ENCODE measurements at regions not wholly inside any gene's neighbourhood (a gene's known extent, or its start where the extent isn't known, plus 50 kb on each side); places are given as distances from the start of the nearest gene placed in this dataset.
"Not testable (repeated sequence)": the region's sequence is repeated elsewhere in the genome, so short reads cannot be mapped to it uniquely, and the experiment has no call there.

- Histone ChIP-seq H3K4me1 (ENCODE audit: control insufficient read depth, insufficient read depth, low read length) (peaks cover 10% of the 10 kb centered on the region), H3K9ac (ENCODE audit: low read depth, low read length) (no peak overlapping the region), H3K36me3 (ENCODE audit: insufficient read depth, low read length) (no peaks in the 10 kb centered on the region), H3K9me3 (replicated peaks; ENCODE audit: low read length) (no peaks in the 10 kb centered on the region), H3K27me3 (ENCODE audit: control insufficient read depth, insufficient read depth, low read length) (no peaks in the 10 kb centered on the region), H3K4me2 (ENCODE audit: low read length) (no peak overlapping the region), H3K4me3 (ENCODE audit: low read length) (no peak overlapping the region)
Measured at GRCh38 chr12:19755136-19755535, 315.8 kb downstream of the AEBP2 start.

GRCh38 chr12:19757317-19757877, 318.1 kb downstream of the AEBP2 start:
- H3K36me3 ChIP-seq (ENCODE audit: insufficient read depth, low read length) = no peaks in the 10 kb centered on the region
- no peaks in the 10 kb centered on the region for H3K9me3 ChIP-seq (replicated peaks; ENCODE audit: low read length)
- peaks cover 10% of the 10 kb centered on the region for H3K4me1 ChIP-seq (ENCODE audit: control insufficient read depth, insufficient read depth, low read length)

GRCh38 chr12:19759227-19759626, 319.9 kb downstream of the AEBP2 start:
- H3K4me1 ChIP-seq (ENCODE audit: control insufficient read depth, insufficient read depth, low read length) = peaks cover 10% of the 10 kb centered on the region
- H3K27me3 ChIP-seq (ENCODE audit: control insufficient read depth, insufficient read depth, low read length) = no peaks in the 10 kb centered on the region
- H3K9ac ChIP-seq (ENCODE audit: low read depth, low read length) = no peak overlapping the region
- no peak overlapping the region for H3K4me3 ChIP-seq (ENCODE audit: low read length)
- H3K36me3 ChIP-seq (ENCODE audit: insufficient read depth, low read length) = no peaks in the 10 kb centered on the region
- H3K4me2 ChIP-seq (ENCODE audit: low read length) = peak overlapping the region; percentile 3
- no peaks in the 10 kb centered on the region for H3K9me3 ChIP-seq (replicated peaks; ENCODE audit: low read length)

More at GRCh38 chr12:19757317-19757877, 318.1 kb downstream of the AEBP2 start:
- Histone ChIP-seq H3K4me2 (ENCODE audit: low read length) (no peak overlapping the region), H3K9ac (ENCODE audit: low read depth, low read length) (no peak overlapping the region), H3K4me3 (ENCODE audit: low read length) (no peak overlapping the region), H3K27me3 (ENCODE audit: control insufficient read depth, insufficient read depth, low read length) (no peaks in the 10 kb centered on the region)

- H3K9ac ChIP-seq (ENCODE audit: low read depth, low read length) = no peak overlapping the region
- no peak overlapping the region for H3K4me2 ChIP-seq (ENCODE audit: low read length)
- H3K9me3 ChIP-seq (replicated peaks; ENCODE audit: low read length) = no peaks in the 10 kb centered on the region
- no peaks in the 10 kb centered on the region for H3K36me3 ChIP-seq (ENCODE audit: insufficient read depth, low read length)
- H3K4me3 ChIP-seq (ENCODE audit: low read length) = no peak overlapping the region
- H3K27me3 ChIP-seq (ENCODE audit: control insufficient read depth, insufficient read depth, low read length) = no peaks in the 10 kb centered on the region
- H3K4me1 ChIP-seq (ENCODE audit: control insufficient read depth, insufficient read depth, low read length) = peaks cover 10% of the 10 kb centered on the region
Measured at GRCh38 chr12:19760611-19761010, 321.3 kb downstream of the AEBP2 start.

DNA sequence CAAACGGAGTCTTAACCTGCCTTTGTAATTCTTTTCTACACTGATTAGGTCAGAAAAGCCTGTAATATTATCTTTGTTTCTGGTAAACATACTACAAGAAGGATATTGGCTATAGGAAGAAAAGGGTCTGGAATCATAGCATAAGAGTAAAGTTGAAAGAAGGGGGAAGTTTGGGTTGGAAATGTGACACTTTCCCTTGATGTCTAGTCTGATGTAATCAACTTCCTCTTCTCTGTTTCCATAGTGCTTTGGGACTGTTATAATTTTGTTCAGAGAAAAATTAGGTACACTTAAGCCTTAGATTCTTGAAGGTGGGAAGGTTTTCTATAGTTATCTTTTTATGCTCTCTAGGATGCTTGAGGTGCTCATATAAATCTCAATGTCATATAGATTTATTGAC, 322.2 kb downstream of the AEBP2 start:
- no peak overlapping the region for H3K4me2 ChIP-seq (ENCODE audit: low read length)
- H3K27me3 ChIP-seq (ENCODE audit: control insufficient read depth, insufficient read depth, low read length) = no peaks in the 10 kb centered on the region

GRCh38 chr12:19763488-19763887, 324.2 kb downstream of the AEBP2 start:
- no peak overlapping the region for H3K4me3 ChIP-seq (ENCODE audit: low read length)
- H3K9ac ChIP-seq (ENCODE audit: low read depth, low read length) = no peak overlapping the region
- H3K27me3 ChIP-seq (ENCODE audit: control insufficient read depth, insufficient read depth, low read length) = no peaks in the 10 kb centered on the region
- H3K9me3 ChIP-seq (replicated peaks; ENCODE audit: low read length) = no peaks in the 10 kb centered on the region
- no peaks in the 10 kb centered on the region for H3K36me3 ChIP-seq (ENCODE audit: insufficient read depth, low read length)
- H3K4me1 ChIP-seq (ENCODE audit: control insufficient read depth, insufficient read depth, low read length) = peaks cover 10% of the 10 kb centered on the region
- H3K4me2 ChIP-seq (ENCODE audit: low read length) = no peak overlapping the region

More for the DNA sequence above, 322.2 kb downstream of the AEBP2 start:
- Histone ChIP-seq H3K4me1 (ENCODE audit: control insufficient read depth, insufficient read depth, low read length) (peaks cover 10% of the 10 kb centered on the region), H3K36me3 (ENCODE audit: insufficient read depth, low read length) (no peaks in the 10 kb centered on the region), H3K9ac (ENCODE audit: low read depth, low read length) (no peak overlapping the region), H3K9me3 (replicated peaks; ENCODE audit: low read length) (no peaks in the 10 kb centered on the region), H3K4me3 (ENCODE audit: low read length) (no peak overlapping the region)

DNA sequence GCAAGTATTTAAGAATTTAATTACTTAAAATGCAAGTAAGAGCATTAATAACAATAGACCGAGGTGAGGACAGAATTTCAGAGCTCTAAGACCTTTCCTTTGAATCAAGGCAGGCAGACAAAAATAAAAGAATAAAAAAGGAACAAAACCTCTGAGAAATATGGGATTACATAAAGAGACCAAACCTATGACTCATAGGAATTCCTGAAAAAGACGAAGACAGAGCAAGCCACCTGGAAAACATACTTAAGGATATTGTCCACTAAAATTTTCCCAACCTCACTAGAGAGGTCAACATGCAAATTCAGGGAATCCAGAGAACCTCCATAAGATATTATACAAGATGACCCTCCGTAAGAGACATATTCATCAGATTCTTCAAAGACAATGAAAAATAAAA, 325.1 kb downstream of the AEBP2 start:
- peaks cover 3% of the 10 kb centered on the region for H3K4me1 ChIP-seq (ENCODE audit: control insufficient read depth, insufficient read depth, low read length)
- no peaks in the 10 kb centered on the region for H3K9me3 ChIP-seq (replicated peaks; ENCODE audit: low read length)
- H3K9ac ChIP-seq (ENCODE audit: low read depth, low read length) = no peak overlapping the region
- no peaks in the 10 kb centered on the region for H3K27me3 ChIP-seq (ENCODE audit: control insufficient read depth, insufficient read depth, low read length)
- H3K36me3 ChIP-seq (ENCODE audit: insufficient read depth, low read length) = no peaks in the 10 kb centered on the region
- H3K4me2 ChIP-seq (ENCODE audit: low read length) = no peak overlapping the region
- no peak overlapping the region for H3K4me3 ChIP-seq (ENCODE audit: low read length)

DNA sequence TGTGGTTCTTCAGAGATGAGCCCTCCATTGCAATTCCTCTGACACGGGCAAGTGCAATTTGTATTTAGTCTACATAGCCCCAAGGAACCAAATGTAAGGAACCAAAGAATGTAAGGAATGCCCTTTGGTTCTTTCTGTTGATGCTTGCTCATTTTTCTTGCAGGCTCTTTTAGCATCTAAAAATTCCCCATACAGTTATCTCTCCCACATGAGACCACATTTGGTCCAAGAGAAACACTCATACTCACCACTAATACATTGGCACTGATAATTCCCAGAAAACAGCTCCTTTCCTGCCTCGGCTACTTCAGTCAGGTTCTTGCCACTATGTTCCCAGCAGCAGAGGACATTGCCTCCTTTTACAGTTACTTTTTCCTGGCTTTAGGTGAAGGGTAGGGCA, 332.6 kb downstream of the AEBP2 start:
- H3K4me3 ChIP-seq (ENCODE audit: low read length) = no peak overlapping the region
- H3K9me3 ChIP-seq (replicated peaks; ENCODE audit: low read length) = no peaks in the 10 kb centered on the region
- no peak overlapping the region for H3K4me2 ChIP-seq (ENCODE audit: low read length)
- H3K27me3 ChIP-seq (ENCODE audit: control insufficient read depth, insufficient read depth, low read length) = no peaks in the 10 kb centered on the region
- no peaks in the 10 kb centered on the region for H3K36me3 ChIP-seq (ENCODE audit: insufficient read depth, low read length)
- peaks cover 5% of the 10 kb centered on the region for H3K4me1 ChIP-seq (ENCODE audit: control insufficient read depth, insufficient read depth, low read length)
- H3K9ac ChIP-seq (ENCODE audit: low read depth, low read length) = no peak overlapping the region

DNA sequence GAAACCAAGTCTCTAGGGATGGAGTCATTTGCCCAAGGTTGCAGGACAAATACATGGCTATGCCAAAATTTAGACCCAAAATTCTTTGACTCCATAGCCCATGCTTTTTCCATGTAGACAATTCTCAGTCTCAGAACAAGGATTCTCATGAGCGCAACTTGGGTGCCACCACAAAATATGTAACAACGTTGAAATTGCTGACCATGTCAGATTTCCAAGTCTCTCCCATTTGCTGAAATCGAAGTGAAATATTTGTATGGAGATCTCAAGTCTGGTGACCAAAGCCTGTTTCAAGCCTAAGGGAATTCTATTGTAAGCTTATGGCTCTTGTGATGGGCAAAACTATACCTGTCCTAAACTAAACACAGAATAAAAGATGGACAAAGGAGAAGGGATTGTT, 333.5 kb downstream of the AEBP2 start:
- H3K9me3 ChIP-seq (replicated peaks; ENCODE audit: low read length) = no peaks in the 10 kb centered on the region
- no peak overlapping the region for H3K4me3 ChIP-seq (ENCODE audit: low read length)
- H3K36me3 ChIP-seq (ENCODE audit: insufficient read depth, low read length) = no peaks in the 10 kb centered on the region
- peaks cover 5% of the 10 kb centered on the region for H3K4me1 ChIP-seq (ENCODE audit: control insufficient read depth, insufficient read depth, low read length)
- no peak overlapping the region for H3K9ac ChIP-seq (ENCODE audit: low read depth, low read length)
- H3K27me3 ChIP-seq (ENCODE audit: control insufficient read depth, insufficient read depth, low read length) = no peaks in the 10 kb centered on the region
- no peak overlapping the region for H3K4me2 ChIP-seq (ENCODE audit: low read length)

GRCh38 chr12:19775241-19775640, 335.9 kb downstream of the AEBP2 start:
- Histone ChIP-seq H3K4me2 (ENCODE audit: low read length) (no peak overlapping the region), H3K27me3 (ENCODE audit: control insufficient read depth, insufficient read depth, low read length) (no peaks in the 10 kb centered on the region), H3K4me3 (ENCODE audit: low read length) (no peak overlapping the region), H3K9me3 (replicated peaks; ENCODE audit: low read length) (no peaks in the 10 kb centered on the region), H3K36me3 (ENCODE audit: insufficient read depth, low read length) (no peaks in the 10 kb centered on the region), H3K9ac (ENCODE audit: low read depth, low read length) (no peak overlapping the region), H3K4me1 (ENCODE audit: control insufficient read depth, insufficient read depth, low read length) (peaks cover 12% of the 10 kb centered on the region)

- peaks cover 12% of the 10 kb centered on the region for H3K4me1 ChIP-seq (ENCODE audit: control insufficient read depth, insufficient read depth, low read length)
- not testable (repeated sequence) for H3K9me3 ChIP-seq (replicated peaks; ENCODE audit: low read length); H3K36me3 ChIP-seq (ENCODE audit: insufficient read depth, low read length); H3K27me3 ChIP-seq (ENCODE audit: control insufficient read depth, insufficient read depth, low read length); H3K4me3 ChIP-seq (ENCODE audit: low read length); H3K4me2 ChIP-seq (ENCODE audit: low read length); H3K9ac ChIP-seq (ENCODE audit: low read depth, low read length)
Measured at GRCh38 chr12:19775976-19776375, 336.7 kb downstream of the AEBP2 start.

- H3K9ac ChIP-seq (ENCODE audit: low read depth, low read length) = no peak overlapping the region
- H3K36me3 ChIP-seq (ENCODE audit: insufficient read depth, low read length) = no peaks in the 10 kb centered on the region
- peaks cover 8% of the 10 kb centered on the region for H3K4me1 ChIP-seq (ENCODE audit: control insufficient read depth, insufficient read depth, low read length)
- H3K4me2 ChIP-seq (ENCODE audit: low read length) = no peak overlapping the region
- no peaks in the 10 kb centered on the region for H3K27me3 ChIP-seq (ENCODE audit: control insufficient read depth, insufficient read depth, low read length)
- no peak overlapping the region for H3K4me3 ChIP-seq (ENCODE audit: low read length)
- H3K9me3 ChIP-seq (replicated peaks; ENCODE audit: low read length) = no peaks in the 10 kb centered on the region
Measured at GRCh38 chr12:19778172-19778571, 338.9 kb downstream of the AEBP2 start.

All from skeletal muscle satellite cell (primary cell).